ENCODE measurements at regions not wholly inside any gene's neighbourhood (a gene's known extent, or its start where the extent isn't known, plus 50 kb on each side); places are given as distances from the start of the nearest gene placed in this dataset.
"Not testable (repeated sequence)": the region's sequence is repeated elsewhere in the genome, so short reads cannot be mapped to it uniquely, and the experiment has no call there.

GRCh38 chr18:14393563-14394103 lies 149.8 kb downstream of the POTEC start:
- H3K4me2 ChIP-seq (ENCODE audit: insufficient read depth, low read length); H3K9me3 ChIP-seq (replicated peaks; ENCODE audit: control insufficient read depth, insufficient read depth, low read depth, low read length); BruUV-seq (replicated peaks); intact Hi-C loops (cut with micrococcal nuclease); FAIRE-seq; H2AFZ ChIP-seq (ENCODE audit: low read depth, low read length); CTCF ChIA-PET (ENCODE audit: low intra/inter-chr PET ratio); ATAC-seq; H3K4me1 ChIP-seq (replicated peaks in 1 of 2; ENCODE audit: control insufficient read depth in 2 of 2, insufficient read depth in 2 of 2, low read length in 2 of 2); POLR2A ChIA-PET; H3K9ac ChIP-seq (ENCODE audit: insufficient read depth in 1 of 2, low read depth in 2 of 2, low read length in 2 of 2); H3K27ac ChIP-seq (ENCODE audit: extremely low read depth, low read depth, low read length); DNase-seq (ENCODE audit: extremely low read depth in 1 of 4, low spot score in 3 of 4); H3K79me2 ChIP-seq (ENCODE audit: control insufficient read depth, insufficient read depth, low read length); H3K36me3 ChIP-seq (ENCODE audit: control insufficient read depth, insufficient read depth, low read length); H3K27me3 ChIP-seq (ENCODE audit: control insufficient read depth in 2 of 2, insufficient read depth in 2 of 2, low read length in 2 of 2); in situ Hi-C loops (cut with MboI); H3K4me3 ChIP-seq; H3K9me1 ChIP-seq (ENCODE audit: control insufficient read depth, insufficient read depth, low read length); H4K20me1 ChIP-seq (replicated peaks; ENCODE audit: control insufficient read depth, insufficient read depth, low read length): not testable (repeated sequence)
- WGBS (ENCODE audit: insufficient coverage, low coverage, missing lambda C conversion rate) = 0% methylated on average over 11 of the region's 50 CpGs

- ATAC-seq; H3K79me2 ChIP-seq (ENCODE audit: control insufficient read depth, insufficient read depth, low read length); intact Hi-C loops (cut with micrococcal nuclease); H3K9me3 ChIP-seq (replicated peaks; ENCODE audit: control insufficient read depth, insufficient read depth, low read depth, low read length); H3K27ac ChIP-seq (ENCODE audit: extremely low read depth, low read depth, low read length); H3K4me1 ChIP-seq (replicated peaks in 1 of 2; ENCODE audit: control insufficient read depth in 2 of 2, insufficient read depth in 2 of 2, low read length in 2 of 2); H3K4me3 ChIP-seq; FAIRE-seq; in situ Hi-C loops (cut with MboI); H3K9ac ChIP-seq (ENCODE audit: insufficient read depth in 1 of 2, low read depth in 2 of 2, low read length in 2 of 2); H3K9me1 ChIP-seq (ENCODE audit: control insufficient read depth, insufficient read depth, low read length); H3K27me3 ChIP-seq (ENCODE audit: control insufficient read depth in 2 of 2, insufficient read depth in 2 of 2, low read length in 2 of 2); BruUV-seq (replicated peaks); DNase-seq (ENCODE audit: extremely low read depth in 1 of 4, low spot score in 3 of 4); POLR2A ChIA-PET; CTCF ChIA-PET (ENCODE audit: low intra/inter-chr PET ratio); H2AFZ ChIP-seq (ENCODE audit: low read depth, low read length); H4K20me1 ChIP-seq (replicated peaks; ENCODE audit: control insufficient read depth, insufficient read depth, low read length); H3K4me2 ChIP-seq (ENCODE audit: insufficient read depth, low read length); H3K36me3 ChIP-seq (ENCODE audit: control insufficient read depth, insufficient read depth, low read length): not testable (repeated sequence)
- 3% methylated on average over 13 of the region's 24 CpGs for WGBS (ENCODE audit: insufficient coverage, low coverage, missing lambda C conversion rate)
These were observed 150.8 kb downstream of the POTEC start for GRCh38 chr18:14392604-14393003.

GRCh38 chr18:14384961-14385360 lies 158.4 kb downstream of the POTEC start:
- H2AFZ ChIP-seq (ENCODE audit: low read depth, low read length); in situ Hi-C loops (cut with MboI): not testable (repeated sequence)

GRCh38 chr18:14382666-14383065 lies 160.7 kb downstream of the POTEC start:
- H3K9me1 ChIP-seq (ENCODE audit: control insufficient read depth, insufficient read depth, low read length); intact Hi-C loops (cut with micrococcal nuclease); CTCF ChIA-PET (ENCODE audit: low intra/inter-chr PET ratio); DNase-seq (ENCODE audit: extremely low read depth in 1 of 4, low spot score in 3 of 4); ATAC-seq; H3K27me3 ChIP-seq (ENCODE audit: control insufficient read depth in 2 of 2, insufficient read depth in 2 of 2, low read length in 2 of 2); H3K4me2 ChIP-seq (ENCODE audit: insufficient read depth, low read length); FAIRE-seq; H3K9ac ChIP-seq (ENCODE audit: insufficient read depth in 1 of 2, low read depth in 2 of 2, low read length in 2 of 2); in situ Hi-C loops (cut with MboI); H3K4me1 ChIP-seq (replicated peaks in 1 of 2; ENCODE audit: control insufficient read depth in 2 of 2, insufficient read depth in 2 of 2, low read length in 2 of 2); H3K27ac ChIP-seq (ENCODE audit: extremely low read depth, low read depth, low read length); H4K20me1 ChIP-seq (replicated peaks; ENCODE audit: control insufficient read depth, insufficient read depth, low read length); H2AFZ ChIP-seq (ENCODE audit: low read depth, low read length); H3K36me3 ChIP-seq (ENCODE audit: control insufficient read depth, insufficient read depth, low read length); H3K4me3 ChIP-seq; H3K79me2 ChIP-seq (ENCODE audit: control insufficient read depth, insufficient read depth, low read length); POLR2A ChIA-PET; H3K9me3 ChIP-seq (replicated peaks; ENCODE audit: control insufficient read depth, insufficient read depth, low read depth, low read length); BruUV-seq (replicated peaks): not testable (repeated sequence)
- 7% methylated on average over 9 of the region's 25 CpGs for WGBS (ENCODE audit: insufficient coverage, low coverage, missing lambda C conversion rate)

More at GRCh38 chr18:14384961-14385360, 158.4 kb downstream of the POTEC start:
- H3K4me1 ChIP-seq (replicated peaks in 1 of 2; ENCODE audit: control insufficient read depth in 2 of 2, insufficient read depth in 2 of 2, low read length in 2 of 2); CTCF ChIA-PET (ENCODE audit: low intra/inter-chr PET ratio); H3K4me3 ChIP-seq; BruUV-seq (replicated peaks); H3K9me1 ChIP-seq (ENCODE audit: control insufficient read depth, insufficient read depth, low read length); DNase-seq (ENCODE audit: extremely low read depth in 1 of 4, low spot score in 3 of 4); H3K9ac ChIP-seq (ENCODE audit: insufficient read depth in 1 of 2, low read depth in 2 of 2, low read length in 2 of 2); H3K79me2 ChIP-seq (ENCODE audit: control insufficient read depth, insufficient read depth, low read length); ATAC-seq; H3K27me3 ChIP-seq (ENCODE audit: control insufficient read depth in 2 of 2, insufficient read depth in 2 of 2, low read length in 2 of 2); POLR2A ChIA-PET; H3K36me3 ChIP-seq (ENCODE audit: control insufficient read depth, insufficient read depth, low read length); H3K9me3 ChIP-seq (replicated peaks; ENCODE audit: control insufficient read depth, insufficient read depth, low read depth, low read length); H3K4me2 ChIP-seq (ENCODE audit: insufficient read depth, low read length); H4K20me1 ChIP-seq (replicated peaks; ENCODE audit: control insufficient read depth, insufficient read depth, low read length); FAIRE-seq; H3K27ac ChIP-seq (ENCODE audit: extremely low read depth, low read depth, low read length); intact Hi-C loops (cut with micrococcal nuclease): not testable (repeated sequence)
- WGBS (ENCODE audit: insufficient coverage, low coverage, missing lambda C conversion rate) = 0% methylated on average over 1 of the region's 1 CpG

Data from K562 (cell line).